AG10803 (cell line): ENCODE measurements at regions not wholly inside any gene's neighbourhood (a gene's known extent, or its start where the extent isn't known, plus 50 kb on each side); places are given as distances from the start of the nearest gene placed in this dataset.

Experiments used
- DNase-seq: peaks from one replicate; pipeline ENCODE4 v3.0.0; 2010; ENCODE audit warnings: low read depth
- H3K4me3 ChIP-seq: 2 replicates; pipeline ENCODE4 v1.5.1; 2011; ENCODE audit warnings: mild to moderate bottlenecking, low read length, control low read depth
- TF ChIP-seq, protein P1 (sequence below): conservative IDR thresholded peaks from 2 replicates; pipeline ENCODE4 v1.5.1; 2011; ENCODE audit warnings: mild to moderate bottlenecking, low read length, control low read depth, inconsistent platforms

DNA sequence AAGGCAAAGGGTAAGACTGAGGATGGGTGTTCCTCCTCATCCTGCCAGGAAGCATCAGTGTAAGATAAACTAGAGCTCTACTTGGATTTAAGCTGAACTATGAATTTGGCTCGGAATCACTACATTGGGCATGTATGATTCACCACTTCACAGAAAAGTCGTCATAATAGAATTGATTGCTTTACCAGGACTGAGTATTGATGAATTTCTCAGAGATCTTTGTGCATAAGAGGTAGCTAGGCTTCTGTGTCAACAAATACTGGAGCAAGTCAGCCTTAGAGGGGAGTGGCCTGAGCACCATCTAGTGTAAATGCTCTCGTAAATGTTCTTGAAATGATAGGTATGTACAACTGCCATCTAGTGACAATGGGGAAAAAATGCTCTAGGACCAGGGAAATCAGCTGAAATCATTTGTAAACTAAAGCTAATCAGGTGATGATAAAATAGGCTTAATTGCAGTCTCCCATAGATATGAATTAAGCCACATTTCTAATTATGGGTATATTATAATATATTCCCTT, 309.5 kb upstream of the FMR1 start:
- H3K4me3 ChIP-seq: no peak overlapping the region
- TF ChIP-seq, protein P1, sequence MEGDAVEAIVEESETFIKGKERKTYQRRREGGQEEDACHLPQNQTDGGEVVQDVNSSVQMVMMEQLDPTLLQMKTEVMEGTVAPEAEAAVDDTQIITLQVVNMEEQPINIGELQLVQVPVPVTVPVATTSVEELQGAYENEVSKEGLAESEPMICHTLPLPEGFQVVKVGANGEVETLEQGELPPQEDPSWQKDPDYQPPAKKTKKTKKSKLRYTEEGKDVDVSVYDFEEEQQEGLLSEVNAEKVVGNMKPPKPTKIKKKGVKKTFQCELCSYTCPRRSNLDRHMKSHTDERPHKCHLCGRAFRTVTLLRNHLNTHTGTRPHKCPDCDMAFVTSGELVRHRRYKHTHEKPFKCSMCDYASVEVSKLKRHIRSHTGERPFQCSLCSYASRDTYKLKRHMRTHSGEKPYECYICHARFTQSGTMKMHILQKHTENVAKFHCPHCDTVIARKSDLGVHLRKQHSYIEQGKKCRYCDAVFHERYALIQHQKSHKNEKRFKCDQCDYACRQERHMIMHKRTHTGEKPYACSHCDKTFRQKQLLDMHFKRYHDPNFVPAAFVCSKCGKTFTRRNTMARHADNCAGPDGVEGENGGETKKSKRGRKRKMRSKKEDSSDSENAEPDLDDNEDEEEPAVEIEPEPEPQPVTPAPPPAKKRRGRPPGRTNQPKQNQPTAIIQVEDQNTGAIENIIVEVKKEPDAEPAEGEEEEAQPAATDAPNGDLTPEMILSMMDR: no peak
- DNase-seq: no peak

GRCh38 chrX:147626605-147627004, 285.1 kb upstream of the FMR1 start:
- TF ChIP-seq, protein P1: no peak
- H3K4me3 ChIP-seq: no peak overlapping the region
- no peak for DNase-seq

- TF ChIP-seq, protein P1: no peak
- no peak for DNase-seq
- no peak overlapping the region for H3K4me3 ChIP-seq
Observed at GRCh38 chrX:147635186-147635585, 276.5 kb upstream of the FMR1 start.

- H3K4me3 ChIP-seq: no peak overlapping the region
- TF ChIP-seq, protein P1: no peak
- no peak for DNase-seq
Observed at GRCh38 chrX:147637190-147637589, 274.5 kb upstream of the FMR1 start.

GRCh38 chrX:147646949-147647723, 264.6 kb upstream of the FMR1 start:
- TF ChIP-seq, protein P1: no peak
- H3K4me3 ChIP-seq: no peak overlapping the region
- no peak for DNase-seq

GRCh38 chrX:147675819-147676218, 235.9 kb upstream of the FMR1 start:
- TF ChIP-seq, protein P1: no peak
- no peak for DNase-seq
- H3K4me3 ChIP-seq: no peak overlapping the region

- H3K4me3 ChIP-seq: no peak overlapping the region
- no peak for DNase-seq
- TF ChIP-seq, protein P1: no peak
Observed at GRCh38 chrX:147679356-147680005, 232.2 kb upstream of the FMR1 start.
